Suprapubic skin (tissue), 4 donors: ENCODE measurements at regions not wholly inside any gene's neighbourhood (a gene's known extent, or its start where the extent isn't known, plus 50 kb on each side); places are given as distances from the start of the nearest gene placed in this dataset.

Experiments
- CTCF ChIP-seq, 2 donors: fragments of 200-600 bp in 1 of 2; fragments of 450-650 bp in 1 of 2; sonication (generic) in 1 of 2; IDR thresholded peaks; one replicate each; pipeline ENCODE4 v1.5.1; 2016 to 2019; ENCODE audit warnings: antibody characterized with exemption in 2 of 2, mild to moderate bottlenecking in 1 of 2, moderate library complexity in 1 of 2
- EP300 ChIP-seq: sonication (generic); formaldehyde crosslinking; IDR thresholded peaks from one replicate; pipeline ENCODE4 v1.6.1; 2017; ENCODE audit warnings: antibody characterized with exemption
- POLR2A ChIP-seq, 2 donors: fragments of 450-650 bp; IDR thresholded peaks; one replicate each; pipeline ENCODE4 v1.6.1; 2017; ENCODE audit warnings: antibody characterized with exemption in 2 of 2, mild to moderate bottlenecking in 2 of 2, moderate library complexity in 2 of 2
- POLR2AphosphoS5 ChIP-seq, 3 donors: sonication (generic); formaldehyde crosslinking; IDR thresholded peaks; one replicate each; pipeline ENCODE4 v1.6.1; 2017; ENCODE audit warnings: antibody characterized with exemption in 3 of 3

- no peak for TF ChIP-seq CTCF (IDR thresholded peaks at IDR 0.05)
- TF ChIP-seq EP300: no peak
- no peak for TF ChIP-seq POLR2A (IDR thresholded peaks at IDR 0.05)
- no peak for TF ChIP-seq POLR2AphosphoS5 (IDR thresholded peaks at IDR 0.05)
Observed at GRCh38 chr11:8337130-8337795, 73.6 kb upstream of the LMO1 start.
